Ishikawa (cell line): ENCODE measurements at regions not wholly inside any gene's neighbourhood (a gene's known extent, or its start where the extent isn't known, plus 50 kb on each side); places are given as distances from the start of the nearest gene placed in this dataset.

ENCODE experiments used
- CEBPB ChIP-seq: IDR thresholded peaks from 2 replicates; pipeline ENCODE4 v1.6.1; 2012
- CREB1 ChIP-seq: IDR thresholded peaks from 2 replicates; pipeline ENCODE4 v1.6.1; 2012; ENCODE audit warnings: low read depth
- EGR1 ChIP-seq: IDR thresholded peaks from 2 replicates; pipeline ENCODE4 v1.6.1; 2012
- EP300 ChIP-seq: IDR thresholded peaks from 2 replicates; pipeline ENCODE4 v1.6.1; 2012; ENCODE audit warnings: borderline replicate concordance
- FOXM1 ChIP-seq: IDR thresholded peaks from 2 replicates; pipeline ENCODE4 v1.6.1; 2012; ENCODE audit warnings: low read depth, borderline replicate concordance
- NFIC ChIP-seq: IDR thresholded peaks from 2 replicates; pipeline ENCODE4 v1.6.1; 2012
- RAD21 ChIP-seq: IDR thresholded peaks from 2 replicates; pipeline ENCODE4 v1.6.1; 2012; ENCODE audit warnings: low read depth
- REST ChIP-seq: IDR thresholded peaks from 2 replicates; pipeline ENCODE4 v1.6.1; 2012; ENCODE audit warnings: low read depth, mild to moderate bottlenecking
- TAF1 ChIP-seq: IDR thresholded peaks from 2 replicates; pipeline ENCODE4 v1.6.1; 2012; ENCODE audit warnings: low read depth, mild to moderate bottlenecking
- TCF12 ChIP-seq: IDR thresholded peaks from 2 replicates; pipeline ENCODE4 v1.6.1; 2012; ENCODE audit warnings: low read depth
- TEAD4 ChIP-seq: IDR thresholded peaks from 2 replicates; pipeline ENCODE4 v1.6.1; 2012
- USF1 ChIP-seq: IDR thresholded peaks from 2 replicates; pipeline ENCODE4 v1.6.1; 2012
- YY1 ChIP-seq: IDR thresholded peaks from 2 replicates; pipeline ENCODE4 v1.6.1; 2012; ENCODE audit warnings: low read depth
- ZBTB7A ChIP-seq: IDR thresholded peaks from 2 replicates; pipeline ENCODE4 v1.6.1; 2012; ENCODE audit warnings: low read depth
- TF ChIP-seq, protein P1 (sequence below): IDR thresholded peaks from 2 replicates; pipeline ENCODE4 v1.6.1; 2012

GRCh38 chr12:91551242-91551641 lies 368.6 kb upstream of the DCN start:
- no peak for TF ChIP-seq TCF12
- TF ChIP-seq TEAD4: no peak
- no peak for TF ChIP-seq YY1
- no peak for TF ChIP-seq EGR1
- no peak for TF ChIP-seq ZBTB7A
- TF ChIP-seq USF1: no peak
- no peak for TF ChIP-seq EP300
- no peak for TF ChIP-seq RAD21
- no peak for TF ChIP-seq TAF1
- no peak for TF ChIP-seq NFIC
- TF ChIP-seq CEBPB: no peak
- no peak for TF ChIP-seq FOXM1
- no peak for TF ChIP-seq REST
- no peak for TF ChIP-seq CREB1
- TF ChIP-seq, protein P1, sequence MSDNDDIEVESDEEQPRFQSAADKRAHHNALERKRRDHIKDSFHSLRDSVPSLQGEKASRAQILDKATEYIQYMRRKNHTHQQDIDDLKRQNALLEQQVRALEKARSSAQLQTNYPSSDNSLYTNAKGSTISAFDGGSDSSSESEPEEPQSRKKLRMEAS: no peak

DNA sequence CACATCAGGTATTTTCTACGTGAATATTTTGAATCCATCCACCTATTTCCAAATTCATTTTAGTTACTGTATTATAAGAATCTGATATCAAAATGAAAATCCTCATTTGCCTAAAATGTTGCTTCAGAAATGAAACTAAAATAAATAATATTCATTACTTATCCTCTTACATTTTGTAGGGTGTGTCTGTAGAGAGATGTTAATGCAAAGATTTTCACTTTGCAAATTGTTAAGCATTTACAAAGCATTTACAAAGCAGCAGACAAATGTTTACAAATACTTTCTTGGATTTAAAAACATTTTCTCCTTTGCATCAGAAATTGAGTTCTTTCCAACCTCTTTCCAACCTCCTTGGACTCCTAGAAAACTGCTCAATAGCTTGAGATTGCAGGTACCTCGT lies 360.0 kb upstream of the DCN start:
- TF ChIP-seq ZBTB7A (no peak), NFIC (no peak), CEBPB (no peak), EGR1 (no peak), REST (no peak), FOXM1 (no peak), TEAD4 (no peak)

- no peak for TF ChIP-seq ZBTB7A
- TF ChIP-seq REST: no peak
- TF ChIP-seq USF1: no peak
- TF ChIP-seq TEAD4: no peak
- no peak for TF ChIP-seq RAD21
- TF ChIP-seq FOXM1: no peak
Measured at GRCh38 chr12:91542067-91542466, 359.4 kb upstream of the DCN start.

DNA sequence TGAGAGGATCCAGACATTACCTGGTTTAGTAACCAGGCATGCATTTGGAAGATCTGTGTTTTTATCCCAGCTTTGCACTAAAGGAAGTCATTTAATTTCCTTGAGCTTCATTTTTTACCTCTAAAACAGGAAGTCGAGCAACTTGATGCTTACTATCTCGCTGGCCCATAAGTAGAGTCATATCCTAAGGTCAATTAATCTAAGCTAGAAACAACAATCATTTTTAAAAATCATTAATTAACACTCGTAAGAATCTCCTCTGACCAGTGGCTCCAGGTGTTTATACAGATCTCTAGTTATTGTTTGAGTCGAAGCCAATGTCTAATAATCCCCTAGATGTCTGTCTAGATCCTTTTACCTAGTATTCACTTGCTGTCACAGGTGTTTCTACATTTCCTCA lies 355.8 kb upstream of the DCN start:
- TF ChIP-seq CEBPB (no peak), EP300 (no peak), CREB1 (no peak), ZBTB7A (no peak), TEAD4 (no peak), USF1 (no peak), EGR1 (no peak), YY1 (no peak), FOXM1 (no peak), NFIC (no peak), RAD21 (no peak), TCF12 (no peak), TAF1 (no peak), REST (no peak)
